Activated T-cell treated with anti-CD3 and anti-CD28 coated beads, Interleukin-2, amount 50 U/mL, for 72 hours (primary cell): ENCODE measurements at regions not wholly inside any gene's neighbourhood (a gene's known extent, or its start where the extent isn't known, plus 50 kb on each side); places are given as distances from the start of the nearest gene placed in this dataset.
A peak's percentile ranks its signal among the peaks of the same experiment; 100 is the strongest.
"Not testable (repeated sequence)": the region's sequence is repeated elsewhere in the genome, so short reads cannot be mapped to it uniquely, and the experiment has no call there.

Experiments
- ATAC-seq, 2 donors: fragments of 150-1000 bp; cut with Tn5 transposase; replicated peaks in 1 of 2; 2 replicates each; pipeline ENCODE4 v1.10.0; 2021; ENCODE audit warnings: moderate library complexity in 2 of 2, mild to moderate bottlenecking in 1 of 2
- DNase-seq, 2 donors: peaks; one replicate each; pipeline ENCODE4 v3.0.0; 2021 to 2022; ENCODE audit warnings: mixed read lengths in 1 of 2
- H3K27ac Mint-ChIP-seq: one replicate; pipeline ENCODE4 v1.8.0; 2022; ENCODE audit warnings: mild to moderate bottlenecking, moderate library complexity, mixed read lengths
- H3K27me3 Mint-ChIP-seq: one replicate; pipeline ENCODE4 v1.8.0; 2022; ENCODE audit warnings: low read depth, mixed read lengths
- H3K36me3 Mint-ChIP-seq, 2 donors: one replicate each; pipeline ENCODE4 v1.8.0; 2022; ENCODE audit warnings: mixed read lengths in 2 of 2, mild to moderate bottlenecking in 1 of 2; ENCODE audit not compliant: insufficient read depth in 2 of 2
- H3K4me1 Mint-ChIP-seq: one replicate; pipeline ENCODE4 v1.8.0; 2022; ENCODE audit warnings: low read depth, mixed read lengths
- H3K4me3 Mint-ChIP-seq, 2 donors: one replicate each; pipeline ENCODE4 v1.8.0; 2022; ENCODE audit warnings: mild to moderate bottlenecking in 2 of 2, mixed read lengths in 2 of 2, moderate library complexity in 2 of 2
- H3K9me3 Mint-ChIP-seq, 2 donors: one replicate each; pipeline ENCODE4 v1.8.0; 2022; ENCODE audit warnings: mixed read lengths in 2 of 2

DNA sequence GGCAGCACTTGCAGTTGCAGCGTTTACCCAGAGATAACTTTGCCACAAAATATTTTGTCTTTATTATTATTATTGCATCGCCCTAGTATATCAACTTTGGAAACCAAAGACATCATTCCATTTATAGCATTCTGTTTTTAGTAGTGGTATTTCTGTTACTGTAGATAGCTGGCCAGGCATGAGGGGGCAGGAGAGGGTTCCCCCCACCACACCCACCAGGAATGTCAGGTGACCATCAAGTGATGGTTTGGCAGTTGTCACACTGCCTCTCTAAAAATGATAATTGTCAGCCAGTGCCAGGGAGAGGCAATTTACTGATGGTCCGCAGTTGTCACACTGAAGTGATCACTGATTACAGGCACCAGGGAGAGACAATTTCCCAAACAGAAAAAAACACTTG, 135.6 kb downstream of the TSEN15 start:
- no peaks in the 10 kb centered on the region for H3K36me3 Mint-ChIP-seq
- H3K9me3 Mint-ChIP-seq, result no peaks in the 10 kb centered on the region
- no peak overlapping the region for H3K4me3 Mint-ChIP-seq
- ATAC-seq (no peak), DNase-seq (no peak)
- H3K4me1 Mint-ChIP-seq, result no peaks in the 10 kb centered on the region
- H3K27me3 Mint-ChIP-seq, result peaks cover 26% of the 10 kb centered on the region
- H3K27ac Mint-ChIP-seq, result no peak overlapping the region

- Mint-ChIP-seq H3K27me3 (peaks cover 22% of the 10 kb centered on the region), H3K27ac (no peak overlapping the region), H3K36me3 (no peaks in the 10 kb centered on the region), H3K4me1 (no peaks in the 10 kb centered on the region), H3K9me3 (no peaks in the 10 kb centered on the region), H3K4me3 (no peak overlapping the region)
- DNase-seq, result no peak
- ATAC-seq, result no peak
Observed at GRCh38 chr1:184188037-184188436, 136.5 kb downstream of the TSEN15 start.

- no peaks in the 10 kb centered on the region for H3K4me1 Mint-ChIP-seq
Observed at GRCh38 chr1:184189361-184189760, 137.8 kb downstream of the TSEN15 start.

DNA sequence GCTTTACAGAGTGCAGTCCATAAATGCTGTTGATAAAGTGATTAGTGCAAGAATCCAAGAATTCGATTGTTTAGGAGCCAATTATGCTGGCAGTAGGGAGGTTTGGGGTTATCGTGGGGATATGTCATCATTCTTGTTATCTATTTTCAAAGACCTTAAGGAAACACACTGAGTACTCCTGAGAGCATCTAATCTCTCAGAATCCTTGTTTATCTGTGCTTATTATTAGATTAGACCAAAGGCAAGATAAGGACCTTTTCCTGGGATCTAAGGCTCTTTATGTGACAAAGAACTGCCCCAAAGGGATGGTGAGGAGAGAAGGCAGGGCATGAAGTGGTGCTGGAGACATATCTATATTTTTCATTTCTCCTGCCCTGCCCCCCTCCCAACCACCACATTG, 139.1 kb downstream of the TSEN15 start:
- H3K27ac Mint-ChIP-seq, result no peak overlapping the region
- DNase-seq (no peak), ATAC-seq (no peak)
- no peak overlapping the region for H3K4me3 Mint-ChIP-seq
- H3K27me3 Mint-ChIP-seq, result peaks cover 22% of the 10 kb centered on the region
- H3K4me1 Mint-ChIP-seq, result no peaks in the 10 kb centered on the region
- H3K36me3 Mint-ChIP-seq, result no peaks in the 10 kb centered on the region
- no peaks in the 10 kb centered on the region for H3K9me3 Mint-ChIP-seq

More at GRCh38 chr1:184189361-184189760, 137.8 kb downstream of the TSEN15 start:
- DNase-seq, result no peak
- no peak overlapping the region for H3K4me3 Mint-ChIP-seq
- peaks cover 22% of the 10 kb centered on the region for H3K27me3 Mint-ChIP-seq
- no peaks in the 10 kb centered on the region for H3K9me3 Mint-ChIP-seq
- no peak overlapping the region for H3K27ac Mint-ChIP-seq
- no peak for ATAC-seq
- H3K36me3 Mint-ChIP-seq, result no peaks in the 10 kb centered on the region

DNA sequence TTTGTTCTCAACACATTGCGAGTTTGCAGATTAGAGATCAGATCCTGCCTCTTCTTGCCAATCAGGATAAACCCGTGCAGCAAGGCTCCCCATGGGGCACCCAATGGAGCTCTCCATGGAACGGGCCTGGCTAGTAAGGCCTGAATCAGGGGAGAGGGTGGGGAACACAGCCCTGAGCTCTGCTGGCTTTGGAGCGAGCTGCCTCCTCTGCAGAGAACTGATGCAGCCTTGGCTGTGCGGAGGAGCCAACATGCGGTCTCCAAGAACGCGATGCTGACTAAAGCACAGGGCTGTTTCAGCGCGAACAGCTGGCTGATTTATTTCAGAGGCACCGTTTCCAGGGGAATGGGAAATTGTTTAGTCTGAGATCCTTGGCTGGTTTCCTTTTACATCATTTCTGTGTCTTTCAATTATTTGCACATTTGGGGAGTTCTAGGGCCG, 139.7 kb downstream of the TSEN15 start:
- ATAC-seq (no peak), DNase-seq (no peak)
- no peak overlapping the region for H3K27ac Mint-ChIP-seq
- peaks cover 22% of the 10 kb centered on the region for H3K27me3 Mint-ChIP-seq
- no peaks in the 10 kb centered on the region for H3K9me3 Mint-ChIP-seq
- H3K4me3 Mint-ChIP-seq, result no peak overlapping the region
- no peaks in the 10 kb centered on the region for H3K4me1 Mint-ChIP-seq
- no peaks in the 10 kb centered on the region for H3K36me3 Mint-ChIP-seq

GRCh38 chr1:184192796-184193195, 141.3 kb downstream of the TSEN15 start:
- DNase-seq (no peak), ATAC-seq (no peak)
- Mint-ChIP-seq H3K4me1 (no peaks in the 10 kb centered on the region), H3K27ac (no peak overlapping the region), H3K9me3 (no peaks in the 10 kb centered on the region), H3K4me3 (no peak overlapping the region), H3K36me3 (no peaks in the 10 kb centered on the region), H3K27me3 (peaks cover 32% of the 10 kb centered on the region)

GRCh38 chr1:184193451-184193850, 141.9 kb downstream of the TSEN15 start:
- Mint-ChIP-seq H3K4me3 (no peak overlapping the region), H3K27ac (no peak overlapping the region), H3K27me3 (peaks cover 26% of the 10 kb centered on the region), H3K9me3 (no peaks in the 10 kb centered on the region), H3K36me3 (no peaks in the 10 kb centered on the region), H3K4me1 (no peaks in the 10 kb centered on the region)
- ATAC-seq (no peak), DNase-seq (no peak)

DNA sequence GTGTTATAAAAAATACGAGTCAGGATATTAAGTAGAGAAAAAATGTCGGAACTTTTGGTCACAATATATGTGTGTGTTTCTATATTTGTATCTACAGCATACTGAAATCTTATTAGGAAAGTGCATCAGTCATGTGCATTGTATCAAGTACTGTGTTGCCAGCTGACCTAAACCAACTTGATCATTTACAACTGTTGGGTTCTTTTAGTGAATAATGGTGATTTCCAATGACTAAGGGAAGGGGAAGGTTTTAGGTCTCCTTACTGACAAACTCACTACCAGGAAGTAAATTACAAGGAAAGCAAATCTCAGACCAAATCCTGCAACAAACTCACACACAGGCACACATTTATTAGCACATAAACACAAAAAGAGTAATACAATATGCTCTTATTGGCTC, 142.7 kb downstream of the TSEN15 start:
- Mint-ChIP-seq H3K4me1 (no peaks in the 10 kb centered on the region), H3K9me3 (no peaks in the 10 kb centered on the region), H3K27ac (no peak overlapping the region), H3K4me3 (no peak overlapping the region), H3K36me3 (no peaks in the 10 kb centered on the region), H3K27me3 (peaks cover 22% of the 10 kb centered on the region)
- DNase-seq (no peak), ATAC-seq (peak in 1 of 2 donors; percentile 48)

DNA sequence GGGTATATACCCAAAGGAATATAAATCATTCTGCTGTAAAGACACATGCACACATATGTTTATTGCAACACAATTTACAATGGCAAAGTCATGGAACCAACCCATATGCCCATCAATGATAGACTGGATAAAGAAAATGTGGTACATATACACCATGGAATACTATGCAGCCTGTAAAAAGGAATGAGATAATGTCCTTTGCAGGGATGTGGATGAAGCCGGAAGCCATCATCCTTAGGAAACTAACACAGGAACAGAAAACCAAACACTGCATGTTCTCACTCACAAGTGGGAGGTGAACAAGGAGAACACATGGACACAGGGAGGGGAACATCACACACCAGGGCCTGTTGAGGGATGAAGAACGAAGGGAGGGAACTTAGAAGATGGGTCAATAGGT, 144.2 kb downstream of the TSEN15 start:
- not testable (repeated sequence) for H3K4me3 Mint-ChIP-seq, H3K27ac Mint-ChIP-seq

DNA sequence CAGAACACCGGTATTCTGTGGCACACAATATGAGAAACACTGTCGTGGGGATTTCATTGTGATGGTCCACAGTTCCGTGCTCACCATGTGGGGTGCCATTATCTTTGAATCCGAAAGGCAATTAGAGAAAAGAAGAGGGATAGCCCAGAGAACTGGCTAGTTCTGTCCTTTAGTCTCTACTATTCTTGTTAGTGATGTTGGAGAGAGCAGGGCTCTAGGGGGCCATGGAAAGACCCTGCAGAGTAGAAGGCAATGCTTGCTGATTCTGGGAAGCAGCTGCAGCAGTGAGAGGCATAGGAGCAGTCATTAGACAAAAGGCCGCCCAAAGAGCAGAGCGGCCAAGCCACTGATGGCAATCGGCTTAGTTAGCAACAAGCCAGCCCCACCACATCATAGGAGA, 146.3 kb downstream of the TSEN15 start:
- Mint-ChIP-seq H3K27ac (no peak overlapping the region), H3K4me1 (no peaks in the 10 kb centered on the region), H3K36me3 (no peaks in the 10 kb centered on the region), H3K9me3 (no peaks in the 10 kb centered on the region), H3K27me3 (peaks cover 33% of the 10 kb centered on the region), H3K4me3 (no peak overlapping the region)
- no peak for DNase-seq
- no peak for ATAC-seq

More for the DNA sequence above, 144.2 kb downstream of the TSEN15 start:
- H3K9me3 Mint-ChIP-seq, H3K36me3 Mint-ChIP-seq, DNase-seq, ATAC-seq, H3K4me1 Mint-ChIP-seq: not testable (repeated sequence)
- H3K27me3 Mint-ChIP-seq, result peaks cover 19% of the 10 kb centered on the region

GRCh38 chr1:184199036-184199435, 147.5 kb downstream of the TSEN15 start:
- Mint-ChIP-seq H3K9me3 (no peaks in the 10 kb centered on the region), H3K4me1 (no peaks in the 10 kb centered on the region)
- DNase-seq, result no peak

GRCh38 chr1:184199438-184200085, 148.0 kb downstream of the TSEN15 start:
- ATAC-seq, result no peak
- Mint-ChIP-seq H3K4me1 (no peaks in the 10 kb centered on the region), H3K27ac (no peak overlapping the region), H3K27me3 (peaks cover 33% of the 10 kb centered on the region), H3K36me3 (no peaks in the 10 kb centered on the region), H3K9me3 (no peaks in the 10 kb centered on the region), H3K4me3 (no peak overlapping the region)
- DNase-seq, result no peak

More at GRCh38 chr1:184199036-184199435, 147.5 kb downstream of the TSEN15 start:
- H3K4me3 Mint-ChIP-seq, result no peak overlapping the region
- H3K27me3 Mint-ChIP-seq, result peaks cover 33% of the 10 kb centered on the region
- ATAC-seq, result no peak
- no peak overlapping the region for H3K27ac Mint-ChIP-seq
- no peaks in the 10 kb centered on the region for H3K36me3 Mint-ChIP-seq

- H3K4me3 Mint-ChIP-seq, result no peak overlapping the region
- H3K27me3 Mint-ChIP-seq, result peaks cover 34% of the 10 kb centered on the region
- DNase-seq (no peak), ATAC-seq (no peak)
- H3K36me3 Mint-ChIP-seq, result no peaks in the 10 kb centered on the region
- H3K4me1 Mint-ChIP-seq, result no peaks in the 10 kb centered on the region
- no peak overlapping the region for H3K27ac Mint-ChIP-seq
- no peaks in the 10 kb centered on the region for H3K9me3 Mint-ChIP-seq
Observed at GRCh38 chr1:184208622-184209021, 157.1 kb downstream of the TSEN15 start.

DNA sequence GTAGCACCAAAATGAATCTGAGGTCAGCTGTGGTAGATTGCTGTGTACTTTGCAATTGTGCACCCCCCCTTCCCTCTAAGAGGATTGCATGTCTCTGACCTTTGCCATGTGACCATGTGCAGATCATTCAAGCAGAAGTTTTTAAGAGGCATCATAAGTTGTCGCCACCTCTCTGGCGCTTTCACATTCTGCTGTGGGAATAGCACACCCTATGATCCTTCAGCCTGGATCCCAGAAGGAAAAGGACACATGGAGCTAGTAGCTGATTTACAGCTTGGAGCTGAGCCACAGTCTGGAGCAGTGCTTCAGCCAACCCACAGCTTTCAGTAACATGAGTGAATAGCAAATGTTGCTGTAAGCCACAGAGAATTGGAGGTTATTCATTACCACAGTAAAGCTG, 158.5 kb downstream of the TSEN15 start:
- no peak for DNase-seq
- ATAC-seq, result no peak
- Mint-ChIP-seq H3K4me1 (no peaks in the 10 kb centered on the region), H3K9me3 (no peaks in the 10 kb centered on the region), H3K4me3 (no peak overlapping the region), H3K27ac (no peak overlapping the region), H3K36me3 (no peaks in the 10 kb centered on the region), H3K27me3 (peaks cover 39% of the 10 kb centered on the region)
